Esophagus squamous epithelium (tissue), 5 donors: ENCODE measurements at regions not wholly inside any gene's neighbourhood (a gene's known extent, or its start where the extent isn't known, plus 50 kb on each side); places are given as distances from the start of the nearest gene placed in this dataset.

Experiments used
- DNase-seq: peaks from one replicate; lab custom pipeline; 2025; lab: John Stamatoyannopoulos, UW
- H3K27ac ChIP-seq, 4 donors: fragments of 200-600 bp; sonication (generic); one replicate each; pipeline ENCODE4 v1.5.1; 2016 to 2019; ENCODE audit warnings: mild to moderate bottlenecking in 1 of 4
- H3K27me3 ChIP-seq, 4 donors: fragments of 200-600 bp; sonication (generic); 1 replicate in 3 of 4; 2 replicates in 1 of 4; pipeline versions ENCODE4 v1.5.1 to v1.6.0; 2017 to 2021; ENCODE audit warnings: antibody characterized with exemption in 1 of 4
- H3K36me3 ChIP-seq, 3 donors: fragments of 200-600 bp; sonication (generic); one replicate each; pipeline ENCODE4 v1.5.1; 2016 to 2019
- H3K4me1 ChIP-seq, 3 donors: fragments of 200-600 bp; sonication (generic); one replicate each; pipeline ENCODE4 v1.5.1; 2017 to 2019
- H3K4me3 ChIP-seq, 4 donors: fragments of 200-600 bp; sonication (generic); 1 replicate in 3 of 4; 2 replicates in 1 of 4; pipeline ENCODE4 v1.5.1; 2016 to 2019; ENCODE audit warnings: mild to moderate bottlenecking in 2 of 4, moderate library complexity in 1 of 4
- H3K9me3 ChIP-seq, 3 donors: fragments of 200-600 bp; sonication (generic); one replicate each; pipeline ENCODE4 v1.5.1; 2016 to 2019
- POLR2A ChIP-seq, 4 donors: fragments of 450-650 bp; IDR thresholded peaks; one replicate each; pipeline ENCODE4 v1.6.1; 2017; ENCODE audit warnings: antibody characterized with exemption in 4 of 4, mild to moderate bottlenecking in 4 of 4, moderate library complexity in 3 of 4
- WGBS, 2 donors: methylation state at CpG; one replicate each; pipeline ENCODE4 v1.1.5; 2018; 5-methylcytosine and 5-hydroxymethylcytosine counted together
- intact Hi-C: fragments of 100-400 bp; cut with DNase I; formaldehyde crosslinking; loops from one replicate; pipeline ENCODE4 v1.15.0; 2022
- TF ChIP-seq, protein P1 (sequence below), 6 experiments: fragments of 450-650 bp in 4 of 6; fragments of 200-600 bp in 2 of 6; sonication (generic) in 2 of 6; IDR thresholded peaks; one replicate each; pipeline ENCODE4 v1.5.1; 2016 to 2019; ENCODE audit warnings: antibody characterized with exemption in 6 of 6, mild to moderate bottlenecking in 4 of 6, moderate library complexity in 4 of 6
- donor health status: DM: yes; HTN: yes; CAD: no.

DNA sequence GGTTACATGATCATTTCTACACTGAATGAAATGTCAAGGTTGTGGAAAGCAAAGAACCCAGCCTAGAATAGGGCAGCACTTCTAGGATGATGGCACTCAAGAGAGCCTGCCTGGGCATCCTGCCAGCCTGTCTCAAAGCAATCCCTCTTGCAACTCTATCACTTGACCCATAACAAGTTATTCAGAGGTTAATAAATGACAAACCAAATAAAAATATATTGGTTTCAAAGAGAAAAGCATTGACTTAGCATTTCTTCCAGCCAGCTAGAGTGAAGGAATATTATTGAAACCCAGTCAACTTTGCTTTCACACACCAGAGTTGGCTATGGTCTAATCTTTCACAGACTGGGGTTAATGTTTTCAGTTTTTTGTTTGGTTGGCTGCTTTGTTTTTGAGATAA lies 214.6 kb upstream of the UBE2E2 start:
- no peak for TF ChIP-seq POLR2A (IDR thresholded peaks at IDR 0.05)
- TF ChIP-seq, protein P1, sequence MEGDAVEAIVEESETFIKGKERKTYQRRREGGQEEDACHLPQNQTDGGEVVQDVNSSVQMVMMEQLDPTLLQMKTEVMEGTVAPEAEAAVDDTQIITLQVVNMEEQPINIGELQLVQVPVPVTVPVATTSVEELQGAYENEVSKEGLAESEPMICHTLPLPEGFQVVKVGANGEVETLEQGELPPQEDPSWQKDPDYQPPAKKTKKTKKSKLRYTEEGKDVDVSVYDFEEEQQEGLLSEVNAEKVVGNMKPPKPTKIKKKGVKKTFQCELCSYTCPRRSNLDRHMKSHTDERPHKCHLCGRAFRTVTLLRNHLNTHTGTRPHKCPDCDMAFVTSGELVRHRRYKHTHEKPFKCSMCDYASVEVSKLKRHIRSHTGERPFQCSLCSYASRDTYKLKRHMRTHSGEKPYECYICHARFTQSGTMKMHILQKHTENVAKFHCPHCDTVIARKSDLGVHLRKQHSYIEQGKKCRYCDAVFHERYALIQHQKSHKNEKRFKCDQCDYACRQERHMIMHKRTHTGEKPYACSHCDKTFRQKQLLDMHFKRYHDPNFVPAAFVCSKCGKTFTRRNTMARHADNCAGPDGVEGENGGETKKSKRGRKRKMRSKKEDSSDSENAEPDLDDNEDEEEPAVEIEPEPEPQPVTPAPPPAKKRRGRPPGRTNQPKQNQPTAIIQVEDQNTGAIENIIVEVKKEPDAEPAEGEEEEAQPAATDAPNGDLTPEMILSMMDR (IDR thresholded peaks at IDR 0.05): no peak
- DNase-seq: no peak
- H3K4me1 ChIP-seq: no peaks in the 10 kb centered on the region
- H3K9me3 ChIP-seq: peaks cover 0 to 9% (median 8%) of the 10 kb centered on the region in 3 donors
- intact Hi-C loops: no loop called here
- no peak overlapping the region for H3K27ac ChIP-seq
- H3K36me3 ChIP-seq: no peaks in the 10 kb centered on the region
- no peak overlapping the region for H3K4me3 ChIP-seq
- H3K27me3 ChIP-seq: no peaks in the 10 kb centered on the region

DNA sequence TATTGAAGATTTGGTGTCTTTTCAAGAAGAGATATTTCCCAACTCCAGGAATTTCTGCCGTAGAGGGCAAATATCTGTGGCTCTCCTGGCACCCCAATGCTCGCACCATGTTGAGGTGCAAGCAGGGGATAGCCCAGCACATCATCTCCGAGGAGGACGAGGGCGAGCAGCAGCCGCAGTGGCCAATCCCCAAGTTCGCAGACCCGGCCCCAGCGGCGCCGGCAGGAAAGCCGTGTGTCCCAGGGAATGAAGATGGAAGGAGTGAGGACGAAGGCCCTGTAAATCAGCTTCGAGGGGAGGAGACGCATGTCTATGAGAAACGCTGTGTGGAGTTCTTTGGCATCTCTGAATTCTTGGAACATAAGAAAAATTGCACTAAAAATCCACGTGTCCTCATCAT lies 213.4 kb upstream of the UBE2E2 start:
- Histone ChIP-seq H3K4me1 (no peaks in the 10 kb centered on the region), H3K4me3 (no peak overlapping the region), H3K36me3 (no peaks in the 10 kb centered on the region), H3K27me3 (no peaks in the 10 kb centered on the region), H3K9me3 (peaks cover 0 to 9% (median 8%) of the 10 kb centered on the region in 3 donors), H3K27ac (no peak overlapping the region)
- intact Hi-C loops: no loop called here
- DNase-seq: no peak
- TF ChIP-seq POLR2A (IDR thresholded peaks at IDR 0.05): no peak
- TF ChIP-seq, protein P1 (IDR thresholded peaks at IDR 0.05): no peak
- whole genome bisulfite sequencing, 2 donors: 88 to 91% methylated on average over 4 to 17 of the region's 17 CpGs

DNA sequence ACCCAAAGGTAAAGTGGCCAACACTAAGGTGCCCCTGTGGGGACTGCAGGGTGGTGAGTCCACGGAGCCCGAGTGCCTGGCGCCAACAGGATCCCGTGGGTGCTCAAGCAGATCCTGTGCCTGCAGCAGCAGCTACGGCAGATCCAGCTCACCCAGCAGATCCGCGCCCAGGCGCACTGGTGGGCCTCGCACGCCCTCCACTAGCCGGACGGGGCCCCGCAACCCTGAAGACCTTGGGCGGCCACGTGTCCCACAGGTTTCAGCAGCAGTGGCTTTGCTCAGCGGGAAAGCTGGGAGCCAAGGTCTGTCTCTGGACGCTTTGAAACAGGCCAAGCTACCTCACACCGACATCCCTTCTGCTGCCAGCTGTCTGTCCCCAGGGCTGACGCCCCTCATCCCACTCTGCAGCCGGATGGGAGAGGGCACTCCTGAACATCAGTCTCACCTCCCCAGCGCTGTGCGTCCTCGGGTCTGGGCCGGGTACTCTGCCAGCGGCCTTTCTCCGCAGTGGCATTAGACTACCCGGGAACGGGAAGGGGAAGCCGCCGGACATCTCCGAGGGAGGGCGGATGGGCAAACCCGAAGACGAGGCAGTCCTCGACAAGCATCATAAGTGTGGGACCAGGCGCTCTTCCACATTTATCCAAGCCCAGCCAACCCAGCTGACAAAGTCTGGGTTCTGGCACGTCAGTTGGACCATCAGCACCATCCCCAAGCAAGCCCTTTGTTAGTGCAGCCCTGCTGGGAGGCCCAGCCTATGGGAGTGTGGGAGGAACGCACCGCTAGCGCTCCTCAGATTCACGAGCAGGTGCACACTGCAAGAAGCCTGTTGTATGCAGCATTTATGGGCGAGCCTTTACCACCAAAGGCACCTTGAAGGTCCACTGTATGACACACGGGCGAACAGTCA lies 212.6 kb upstream of the UBE2E2 start:
- peaks cover 0 to 4% (median 4%) of the 10 kb centered on the region in 3 donors for H3K9me3 ChIP-seq
- no peak overlapping the region for H3K4me3 ChIP-seq
- TF ChIP-seq, protein P1 (IDR thresholded peaks at IDR 0.05): no peak
- TF ChIP-seq POLR2A (IDR thresholded peaks at IDR 0.05): no peak
- no peak overlapping the region for H3K27ac ChIP-seq
- no peaks in the 10 kb centered on the region for H3K27me3 ChIP-seq
- WGBS, 2 donors: 90 to 91% methylated on average over 2 to 19 of the region's 44 CpGs
- intact Hi-C loops: no loop called here
- no peaks in the 10 kb centered on the region for H3K4me1 ChIP-seq
- no peak for DNase-seq
- H3K36me3 ChIP-seq: no peaks in the 10 kb centered on the region

DNA sequence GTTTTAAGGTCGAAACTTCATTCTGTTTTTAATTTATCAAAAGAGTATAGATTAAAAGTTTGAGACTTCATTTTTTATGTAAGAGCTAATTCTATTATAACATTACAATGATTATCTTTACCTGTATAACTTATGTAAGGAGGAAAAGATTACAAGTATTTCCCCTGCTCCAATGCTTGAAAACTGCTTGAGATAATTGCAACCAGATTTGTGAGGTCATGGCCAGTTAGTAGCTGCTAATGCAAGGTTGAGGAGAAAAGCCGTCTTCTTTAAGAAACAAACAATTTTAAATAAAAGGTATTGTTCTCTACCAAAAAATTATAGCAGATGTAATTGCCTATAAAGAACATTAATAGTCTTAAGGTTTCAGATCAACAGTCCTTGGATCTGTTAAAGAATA lies 208.3 kb upstream of the UBE2E2 start:
- intact Hi-C loops: no loop called here
- Histone ChIP-seq H3K9me3 (no peaks in the 10 kb centered on the region), H3K4me1 (no peaks in the 10 kb centered on the region), H3K27ac (no peak overlapping the region), H3K36me3 (no peaks in the 10 kb centered on the region), H3K27me3 (no peaks in the 10 kb centered on the region), H3K4me3 (no peak overlapping the region)
- WGBS, 2 donors: 86 to 89% methylated on average over 2 of the region's 2 CpGs
- no peak for TF ChIP-seq POLR2A (IDR thresholded peaks at IDR 0.05)
- TF ChIP-seq, protein P1 (IDR thresholded peaks at IDR 0.05): no peak
- no peak for DNase-seq

- TF ChIP-seq, protein P1 (IDR thresholded peaks at IDR 0.05): no peak
- no peak for TF ChIP-seq POLR2A (IDR thresholded peaks at IDR 0.05)
- H3K4me1 ChIP-seq: no peaks in the 10 kb centered on the region
- no peak overlapping the region for H3K4me3 ChIP-seq
- no peaks in the 10 kb centered on the region for H3K27me3 ChIP-seq
- H3K36me3 ChIP-seq: no peaks in the 10 kb centered on the region
- intact Hi-C loops: no loop called here
- no peak overlapping the region for H3K27ac ChIP-seq
- no peaks in the 10 kb centered on the region for H3K9me3 ChIP-seq
- WGBS, 2 donors: 51 to 61% methylated on average over 2 of the region's 2 CpGs
- DNase-seq: no peak
Observed at GRCh38 chr3:22996920-22997571, 206.1 kb upstream of the UBE2E2 start.
